K562 (cell line): ENCODE measurements at regions not wholly inside any gene's neighbourhood (a gene's known extent, or its start where the extent isn't known, plus 50 kb on each side); places are given as distances from the start of the nearest gene placed in this dataset.

Experiments
- ATAC-seq: fragments of 200-7000 bp; cut with Tn5 transposase; 3 replicates; pipeline ENCODE4 v1.9.1; 2020; ENCODE audit warnings: moderate library complexity
- BruUV-seq: library from RNA; stranded (reverse); fragments of 400-500 nt; replicated peaks from 2 replicates; lab custom pipeline; 2021; lab: Mats Ljungman, UMichigan
- CTCF ChIA-PET: fragments of 300-600 bp; formaldehyde crosslinking; extraction: SDS; loops from one replicate; lab custom pipeline; 2021; ENCODE audit warnings: low intra/inter-chr PET ratio; lab: Yijun Ruan, JAX
- POLR2A ChIA-PET: fragments of 300-600, 350-650 bp; sonication (Branson Sonifier 250); formaldehyde crosslinking; extraction: SDS; loops from one replicate; lab custom pipeline; 2021; ENCODE audit warnings: antibody characterized with exemption, inconsistent platforms; lab: Yijun Ruan, JAX
- DNase-seq, 4 experiments: peaks; one replicate each; pipeline versions ENCODE4 v3.0.0 to v3.0.0-alpha.2; 2011 to 2018; ENCODE audit warnings: low spot score in 3 of 4, mixed read lengths in 3 of 4; ENCODE audit errors: extremely low read depth in 1 of 4
- FAIRE-seq: peaks from 2 replicates; lab custom pipeline; 2011; peaks lifted over from hg19 to GRCh38; lab: Jason Lieb, UNC
- H2AFZ ChIP-seq: 2 replicates; pipeline ENCODE4 v1.6.0; 2011; ENCODE audit warnings: low read depth, low read length, control low read depth, inconsistent platforms
- H3K27ac ChIP-seq: fragments of 200-600 bp; 3 replicates; pipeline ENCODE4 v1.8.0; 2011; ENCODE audit warnings: low read depth, mild to moderate bottlenecking, control low read depth, inconsistent platforms, low read length, moderate library complexity, mixed read lengths; ENCODE audit errors: extremely low read depth
- H3K27me3 ChIP-seq, 2 experiments: fragments of 300-600 bp in 1 of 2; 2 replicates in 1 of 2; 3 replicates in 1 of 2; pipeline versions ENCODE4 v1.6.0 to v1.8.0; 2011; ENCODE audit warnings: inconsistent platforms in 2 of 2, low read length in 2 of 2, mild to moderate bottlenecking in 1 of 2, mixed read lengths in 1 of 2, moderate library complexity in 1 of 2; ENCODE audit not compliant: control insufficient read depth in 2 of 2, insufficient read depth in 2 of 2
- H3K36me3 ChIP-seq: fragments of 300-600 bp; 3 replicates; pipeline ENCODE4 v1.8.0; 2011; ENCODE audit warnings: mild to moderate bottlenecking, low read length, inconsistent platforms; ENCODE audit not compliant: control insufficient read depth, insufficient read depth
- H3K4me1 ChIP-seq, 2 experiments: fragments of 200-600 bp in 1 of 2; replicated peaks in 1 of 2; 2 replicates in 1 of 2; 3 replicates in 1 of 2; pipeline versions ENCODE4 v1.5.1 to v1.8.0; 2011; ENCODE audit warnings: inconsistent platforms in 2 of 2, low read length in 2 of 2, mild to moderate bottlenecking in 1 of 2, mixed read lengths in 1 of 2, moderate library complexity in 1 of 2; ENCODE audit not compliant: control insufficient read depth in 2 of 2, insufficient read depth in 2 of 2
- H3K4me2 ChIP-seq: 2 replicates; pipeline ENCODE4 v1.6.1; 2011; ENCODE audit warnings: low read length, control low read depth, inconsistent platforms, mixed read lengths; ENCODE audit not compliant: insufficient read depth
- H3K4me3 ChIP-seq: fragments of 200-600 bp; sonication (generic), shearing (Covaris generic); 2 replicates; pipeline ENCODE4 v1.5.1; 2016; ENCODE audit warnings: control low read depth, inconsistent platforms
- H3K79me2 ChIP-seq: fragments of 200-600 bp; 3 replicates; pipeline ENCODE4 v1.8.0; 2011; ENCODE audit warnings: low read length, inconsistent platforms; ENCODE audit not compliant: control insufficient read depth, insufficient read depth
- H3K9ac ChIP-seq, 2 experiments: 2 replicates each; pipeline versions ENCODE4 v1.6.0 to v1.6.1; 2011; ENCODE audit warnings: low read depth in 2 of 2, low read length in 2 of 2, control low read depth in 1 of 2, inconsistent platforms in 1 of 2, mild to moderate bottlenecking in 1 of 2, mixed read lengths in 1 of 2; ENCODE audit not compliant: insufficient read depth in 1 of 2
- H3K9me1 ChIP-seq: one replicate; pipeline ENCODE4 v1.6.0; 2011; ENCODE audit warnings: inconsistent platforms, mild to moderate bottlenecking, low read length, moderate library complexity; ENCODE audit not compliant: control insufficient read depth, insufficient read depth
- H3K9me3 ChIP-seq: replicated peaks from 2 replicates; pipeline ENCODE4 v1.5.1; 2011; ENCODE audit warnings: low read depth, low read length, inconsistent platforms; ENCODE audit not compliant: control insufficient read depth, insufficient read depth
- H4K20me1 ChIP-seq: replicated peaks from 2 replicates; pipeline ENCODE4 v1.6.1; 2011; ENCODE audit warnings: low read length, inconsistent platforms, mixed read lengths; ENCODE audit not compliant: control insufficient read depth, insufficient read depth
- BACH1 ChIP-seq: fragments of 200-800 bp; sonication (Bioruptor generic); IDR thresholded peaks from 2 replicates; pipeline ENCODE4 v1.6.1; 2016; ENCODE audit warnings: missing genetic modification characterization, missing compliant biosample characterization
- DLX4 ChIP-seq: fragments of 250-450 bp; sonication (Bioruptor Pico); IDR thresholded peaks from 2 replicates; pipeline ENCODE4 v1.6.1; 2021; ENCODE audit warnings: mild to moderate bottlenecking
- E2F4 ChIP-seq: sonication (generic); formaldehyde crosslinking; IDR thresholded peaks from 2 replicates; pipeline ENCODE4 v1.8.0; 2022; ENCODE audit warnings: mild to moderate bottlenecking, low read depth, missing genetic modification reagents
- FOXM1 ChIP-seq, 2 experiments: fragments of 450-650 bp in 1 of 2; sonication (generic) in 1 of 2; formaldehyde crosslinking in 1 of 2; IDR thresholded peaks; 2 replicates each; pipeline versions ENCODE4 v1.6.1 to v1.9.0; 2017 to 2022; ENCODE audit warnings: low read depth in 2 of 2, mild to moderate bottlenecking in 2 of 2, missing genetic modification reagents in 1 of 2, moderate library complexity in 1 of 2
- JUNB ChIP-seq: fragments of 450-650 bp; formaldehyde crosslinking; conservative IDR thresholded peaks from 2 replicates; pipeline ENCODE4 v1.4.0; 2020; ENCODE audit warnings: mild to moderate bottlenecking
- PBX2 ChIP-seq, 2 experiments: IDR thresholded peaks in 1 of 2; conservative IDR thresholded peaks in 1 of 2; 2 replicates each; pipeline ENCODE4 v1.6.1; 2016; ENCODE audit warnings: low read depth in 2 of 2, mild to moderate bottlenecking in 1 of 2, missing compliant biosample characterization in 1 of 2, missing genetic modification characterization in 1 of 2, moderate library complexity in 1 of 2
- PYGO2 ChIP-seq: fragments of 450-650 bp; IDR thresholded peaks from 2 replicates; pipeline ENCODE4 v1.6.1; 2016; ENCODE audit warnings: mild to moderate bottlenecking, missing genetic modification characterization, moderate library complexity, missing compliant biosample characterization
- TAF1 ChIP-seq: IDR thresholded peaks from 2 replicates; pipeline ENCODE4 v1.6.1; 2011; ENCODE audit warnings: mild to moderate bottlenecking, low read length, moderate library complexity; ENCODE audit not compliant: insufficient read depth, control insufficient read depth, severe bottlenecking; ENCODE audit errors: extremely low read depth
- ZBTB49 ChIP-seq: sonication (generic); formaldehyde crosslinking; IDR thresholded peaks from 2 replicates; pipeline ENCODE4 v1.8.0; 2022; ENCODE audit warnings: missing genetic modification reagents, mild to moderate bottlenecking, borderline replicate concordance
- WGBS: fragments of 100-300 bp; shearing (Covaris generic); methylation state at CpG from one replicate; pipeline ENCODE4 v1.1.6; 2016; ENCODE audit warnings: low coverage, mixed read lengths; ENCODE audit not compliant: insufficient coverage; ENCODE audit errors: missing lambda C conversion rate; 5-methylcytosine and 5-hydroxymethylcytosine counted together
- in situ Hi-C: fragments of 300-500 bp; cut with MboI; formaldehyde crosslinking; loops from 4 replicates; pipeline ENCODE4 v1.15.0; 2018; ENCODE audit warnings: inconsistent platforms, mixed read lengths
- intact Hi-C: fragments of 100-400 bp; cut with micrococcal nuclease; formaldehyde crosslinking; loops from 2 replicates; pipeline ENCODE4 v1.14.2; 2022
- TF ChIP-seq, protein P1 (sequence below): fragments of 450-650 bp; IDR thresholded peaks from 2 replicates; pipeline ENCODE4 v1.6.1; 2016

GRCh38 chr4:14879683-14880082, 122.6 kb upstream of the CPEB2 start:
- intact Hi-C loops: no loop called here
- DNase-seq (no peak), ATAC-seq (no peak), FAIRE-seq (no peak)
- Histone ChIP-seq H4K20me1 (no peaks in the 10 kb centered on the region; the same call in 1 of the 2 replicates), H3K9me3 (no peaks in the 10 kb centered on the region), H3K4me3 (no peak overlapping the region), H2AFZ (no peak overlapping the region), H3K79me2 (no peaks in the 10 kb centered on the region), H3K27ac (no peak overlapping the region), H3K36me3 (no peaks in the 10 kb centered on the region), H3K4me1 (no peaks in the 10 kb centered on the region), H3K4me2 (no peak overlapping the region), H3K9ac (no peak overlapping the region), H3K27me3 (peaks cover 0 to 3% of the 10 kb centered on the region in 2 experiments; a peak in 1 of 5 replicates), H3K9me1 (no peaks in the 10 kb centered on the region)
- BruUV-seq: no TSS peak
- POLR2A ChIA-PET: interaction anchor here (0.7 kb wide), 1 partner anchor 12 kb away, joined by 5 read pairs; no protein-coding TSS in a partner anchor
- WGBS: 3% methylated on average over 7 of the region's 7 CpGs
- in situ Hi-C loops: no loop called here
- CTCF ChIA-PET: no interaction called here
- TF ChIP-seq FOXM1 (IDR thresholded peaks at IDR 0.05; ENCODE audit: low read depth) (no peak), FOXM1 (CRISPR knock-in tag; IDR thresholded peaks at IDR 0.05; ENCODE audit: low read depth) (no peak), JUNB (no peak), TAF1 (no peak), BACH1 (tag) (no peak), DLX4 (CRISPR knock-in tag) (no peak), PBX2 (CRISPR knock-in tag; IDR thresholded peaks at IDR 0.05; ENCODE audit: low read depth) (no peak), PBX2 (tag; conservative IDR thresholded peaks at IDR 0.05; ENCODE audit: low read depth) (no peak), ZBTB49 (CRISPR knock-in tag) (no peak), PYGO2 (tag) (no peak), E2F4 (no peak)
- TF ChIP-seq, protein P1, sequence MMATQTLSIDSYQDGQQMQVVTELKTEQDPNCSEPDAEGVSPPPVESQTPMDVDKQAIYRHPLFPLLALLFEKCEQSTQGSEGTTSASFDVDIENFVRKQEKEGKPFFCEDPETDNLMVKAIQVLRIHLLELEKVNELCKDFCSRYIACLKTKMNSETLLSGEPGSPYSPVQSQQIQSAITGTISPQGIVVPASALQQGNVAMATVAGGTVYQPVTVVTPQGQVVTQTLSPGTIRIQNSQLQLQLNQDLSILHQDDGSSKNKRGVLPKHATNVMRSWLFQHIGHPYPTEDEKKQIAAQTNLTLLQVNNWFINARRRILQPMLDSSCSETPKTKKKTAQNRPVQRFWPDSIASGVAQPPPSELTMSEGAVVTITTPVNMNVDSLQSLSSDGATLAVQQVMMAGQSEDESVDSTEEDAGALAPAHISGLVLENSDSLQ: no peak
